DMS 273 (cell line): ENCODE measurements at regions not wholly inside any gene's neighbourhood (a gene's known extent, or its start where the extent isn't known, plus 50 kb on each side); places are given as distances from the start of the nearest gene placed in this dataset.
A peak's percentile ranks its signal among the peaks of the same experiment; 100 is the strongest.

Experiments
- DNase-seq: peaks from one replicate; lab custom pipeline; 2025; ENCODE audit not compliant: unreplicated experiment; lab: John Stamatoyannopoulos, UW

DNA sequence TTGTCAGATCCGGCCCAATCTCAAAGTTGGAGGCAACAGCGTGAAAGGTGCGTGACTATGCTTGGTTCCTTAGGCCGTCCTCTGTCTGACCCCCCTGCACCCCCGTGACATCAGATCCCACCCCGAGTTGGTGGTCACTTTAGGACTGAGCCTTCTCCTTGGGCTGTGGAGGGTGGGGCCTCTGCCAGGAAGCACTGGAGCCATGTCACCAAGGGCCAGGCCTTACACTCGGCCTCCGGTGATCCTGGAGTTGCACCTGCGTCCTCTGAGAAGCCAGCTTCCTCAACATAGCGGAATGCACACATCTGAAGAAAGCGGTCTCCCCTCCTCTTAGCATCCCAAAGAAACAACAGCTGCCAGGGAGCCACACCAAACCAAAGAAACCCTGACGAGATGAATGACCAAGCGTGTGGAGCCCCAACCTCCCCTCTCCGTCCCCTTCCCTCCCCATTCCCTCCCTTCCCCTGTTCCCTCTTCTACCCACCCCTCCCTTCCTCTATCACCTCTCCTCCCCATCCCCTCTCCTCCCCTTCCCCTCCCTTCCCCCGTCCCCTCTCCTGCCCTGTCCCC, 182.6 kb downstream of the TTLL2 start:
- DNase-seq, result no peak

- DNase-seq, result no peak
These were observed 184.3 kb downstream of the TTLL2 start for GRCh38 chr6:167508919-167509852.

DNA sequence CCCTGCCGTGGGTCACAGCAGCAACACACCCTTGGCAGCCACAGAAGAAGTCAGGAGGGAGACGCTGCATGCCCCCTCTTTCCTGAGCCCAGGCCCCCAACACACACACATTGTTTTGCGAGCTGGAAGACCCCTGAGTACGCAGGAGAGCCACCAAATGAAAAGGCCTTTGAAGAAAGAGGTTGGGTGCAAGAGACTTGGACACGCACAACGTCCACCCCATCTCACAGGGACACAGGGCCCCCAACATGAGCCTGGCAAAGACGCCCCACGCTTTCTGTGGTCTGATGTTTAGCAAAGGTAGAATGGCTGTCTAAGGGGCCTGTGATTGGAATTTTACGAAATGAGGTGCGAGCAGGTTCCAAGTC, 185.0 kb downstream of the TTLL2 start:
- DNase-seq, result no peak

DNA sequence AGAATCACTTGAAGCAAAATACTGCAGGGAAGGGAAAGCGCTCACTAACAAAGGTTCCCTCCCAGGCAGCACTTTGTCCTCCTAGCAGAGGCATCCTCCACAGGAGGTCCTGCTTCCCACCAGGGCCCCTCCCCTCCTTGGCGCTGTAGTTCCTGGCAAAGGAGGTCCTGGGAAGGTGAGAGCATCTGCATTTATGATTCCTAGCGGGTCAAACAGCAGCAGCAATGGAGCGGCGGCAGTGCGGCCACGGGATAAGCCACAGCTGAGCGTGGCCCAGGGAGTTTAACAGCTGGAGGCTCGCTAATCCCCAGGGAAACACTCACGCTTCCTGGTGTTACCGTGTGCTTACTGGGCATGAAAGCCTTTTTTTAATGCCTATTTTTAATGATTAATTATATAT, 185.8 kb downstream of the TTLL2 start:
- peak; percentile 35 for DNase-seq

GRCh38 chr6:167512696-167513375, 187.9 kb downstream of the TTLL2 start:
- no peak for DNase-seq

- no peak for DNase-seq
These were observed 188.9 kb downstream of the TTLL2 start for GRCh38 chr6:167513778-167514177.

GRCh38 chr6:167514524-167514923, 189.6 kb downstream of the TTLL2 start:
- no peak for DNase-seq

GRCh38 chr6:167515873-167516507, 191.1 kb downstream of the TTLL2 start:
- DNase-seq, result no peak

DNA sequence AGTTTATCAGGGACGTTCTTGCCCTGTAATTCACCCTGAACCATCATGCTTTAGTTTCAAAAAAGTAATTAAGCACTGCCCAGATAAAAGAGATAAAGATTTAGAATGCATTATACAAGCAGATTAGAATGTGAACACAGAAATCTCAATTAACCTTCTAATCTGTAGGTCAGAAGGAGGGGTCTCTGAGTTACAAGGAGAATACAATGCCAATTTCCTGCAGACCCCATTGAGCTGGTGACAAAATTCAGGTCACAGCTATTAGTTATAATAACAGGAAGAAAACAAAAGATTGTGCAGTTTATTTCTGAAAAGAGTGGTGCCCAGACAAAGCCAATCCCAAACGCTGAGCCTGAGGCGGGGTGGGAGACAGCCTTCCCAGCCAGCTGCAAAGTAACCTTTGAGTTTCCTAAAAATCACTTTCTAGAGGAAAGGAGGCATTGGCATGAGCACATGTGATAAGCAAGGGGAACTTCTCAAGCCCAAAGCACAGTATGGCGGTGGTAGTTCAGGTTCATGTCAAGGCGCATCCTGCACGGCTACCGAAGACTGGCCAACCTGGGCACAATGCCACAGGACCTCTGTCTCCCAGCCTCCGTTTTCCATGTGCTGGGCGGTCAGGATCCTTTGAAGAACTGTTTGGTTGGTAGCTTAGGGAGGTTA, 192.5 kb downstream of the TTLL2 start:
- no peak for DNase-seq

- DNase-seq, result no peak
These were observed 198.5 kb downstream of the TTLL2 start for GRCh38 chr6:167523426-167523825.

- no peak for DNase-seq
These were observed 199.6 kb downstream of the TTLL2 start for GRCh38 chr6:167524261-167525111.

- DNase-seq, result no peak
These were observed 200.9 kb downstream of the TTLL2 start for GRCh38 chr6:167525774-167526173.

- DNase-seq, result no peak
These were observed 201.8 kb downstream of the TTLL2 start for GRCh38 chr6:167526465-167527368.

DNA sequence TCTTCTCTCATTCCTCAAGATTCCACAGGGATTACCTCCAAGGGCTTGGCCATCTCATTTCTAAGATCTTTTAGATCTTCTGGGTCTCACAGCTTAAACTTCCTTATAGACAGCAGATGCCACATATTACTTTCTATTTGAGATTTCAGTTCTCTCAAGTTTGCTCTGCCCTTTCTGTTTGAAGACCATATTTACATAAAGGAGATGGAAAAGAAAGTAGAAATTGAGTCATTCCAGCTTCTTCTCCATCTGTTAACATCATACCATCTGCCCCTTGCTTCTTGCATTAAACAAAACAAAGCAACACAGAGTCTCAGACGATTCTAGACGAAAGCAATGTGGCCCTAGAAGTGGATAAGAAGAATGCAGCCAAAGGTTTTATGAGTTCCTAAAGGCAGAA, 203.4 kb downstream of the TTLL2 start:
- peak; percentile 73 for DNase-seq

DNA sequence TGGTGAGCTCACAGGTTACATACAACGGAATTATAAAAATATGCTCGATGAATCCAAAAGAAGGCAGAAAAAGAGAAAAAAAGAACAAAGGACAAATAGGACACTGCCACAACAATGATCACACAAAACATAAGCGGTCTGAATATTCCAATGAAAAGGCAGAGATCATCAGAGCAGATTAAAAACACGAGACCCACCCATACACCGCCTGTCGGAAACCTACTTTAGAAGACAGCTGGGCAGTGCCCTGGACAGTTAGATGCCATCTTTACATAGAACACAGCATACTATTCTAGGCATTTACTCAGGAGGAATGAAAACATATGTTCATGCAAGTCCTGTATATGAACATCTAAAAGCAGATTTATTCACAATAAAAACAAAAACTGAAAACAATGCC, 204.1 kb downstream of the TTLL2 start:
- DNase-seq, result no peak

GRCh38 chr6:167529444-167530335, 204.8 kb downstream of the TTLL2 start:
- DNase-seq, result no peak

GRCh38 chr6:167530951-167531350, 206.1 kb downstream of the TTLL2 start:
- no peak for DNase-seq
